Fibroblast of lung (primary cell): ENCODE measurements at regions not wholly inside any gene's neighbourhood (a gene's known extent, or its start where the extent isn't known, plus 50 kb on each side); places are given as distances from the start of the nearest gene placed in this dataset.

ENCODE experiments used
- DNase-seq, 2 donors: peaks; one replicate each; pipeline versions ENCODE4 v3.0.0 to v3.0.0-alpha.2; 2010; ENCODE audit warnings: low read depth in 2 of 2
- H2AFZ ChIP-seq: 2 replicates; pipeline ENCODE4 v1.5.1; 2012; ENCODE audit warnings: low read length, control low read depth, inconsistent platforms
- H3K27ac ChIP-seq: 2 replicates; pipeline ENCODE4 v1.5.1; 2011; ENCODE audit warnings: low read length, control low read depth; ENCODE audit not compliant: insufficient read depth
- H3K27me3 ChIP-seq: 2 replicates; pipeline ENCODE4 v1.5.1; 2011; ENCODE audit warnings: mild to moderate bottlenecking, low read length; ENCODE audit not compliant: control insufficient read depth, insufficient read depth
- H3K36me3 ChIP-seq: 2 replicates; pipeline ENCODE4 v1.5.1; 2011; ENCODE audit warnings: low read length; ENCODE audit not compliant: control insufficient read depth, insufficient read depth
- H3K4me1 ChIP-seq: 2 replicates; pipeline ENCODE4 v1.5.1; 2011; ENCODE audit warnings: low read length; ENCODE audit not compliant: control insufficient read depth, insufficient read depth; ENCODE audit errors: extremely low read depth
- H3K4me2 ChIP-seq: 2 replicates; pipeline ENCODE4 v1.5.1; 2011; ENCODE audit warnings: low read length, control low read depth; ENCODE audit not compliant: insufficient read depth; ENCODE audit errors: extremely low read depth
- H3K4me3 ChIP-seq, 4 experiments: fragments of 200-600 bp in 1 of 4; sonication (generic) in 1 of 4; replicated peaks in 1 of 4; 2 replicates each; pipeline ENCODE4 v1.5.1; 2011 to 2016; ENCODE audit warnings: low read length in 4 of 4, low read depth in 3 of 4, mild to moderate bottlenecking in 3 of 4, control low read depth in 2 of 4, inconsistent platforms in 1 of 4, mixed read lengths in 1 of 4; ENCODE audit not compliant: insufficient read depth in 1 of 4; ENCODE audit errors: control extremely low read depth in 1 of 4
- H3K79me2 ChIP-seq: 2 replicates; pipeline ENCODE4 v1.5.1; 2012; ENCODE audit warnings: mild to moderate bottlenecking, low read length, inconsistent platforms; ENCODE audit not compliant: control insufficient read depth, insufficient read depth
- H3K9ac ChIP-seq: 2 replicates; pipeline ENCODE4 v1.5.1; 2011; ENCODE audit warnings: mild to moderate bottlenecking, low read length, control low read depth; ENCODE audit not compliant: insufficient read depth
- H3K9me3 ChIP-seq: 2 replicates; pipeline ENCODE4 v1.5.1; 2012; ENCODE audit warnings: low read depth, low read length; ENCODE audit not compliant: control insufficient read depth, insufficient read depth
- H4K20me1 ChIP-seq: 2 replicates; pipeline ENCODE4 v1.5.1; 2011; ENCODE audit warnings: low read length; ENCODE audit not compliant: control insufficient read depth, insufficient read depth; ENCODE audit errors: extremely low read depth
- EZH2 ChIP-seq: IDR thresholded peaks from 2 replicates; pipeline ENCODE4 v1.5.1; 2012; ENCODE audit warnings: low read length, control low read depth, mild to moderate bottlenecking; ENCODE audit errors: missing control alignments
- TF ChIP-seq, protein P1 (sequence below), 2 donors: IDR thresholded peaks in 1 of 2; conservative IDR thresholded peaks in 1 of 2; 1 replicate in 1 of 2; 2 replicates in 1 of 2; pipeline ENCODE4 v1.5.1; 2011 to 2012; ENCODE audit warnings: low read length in 2 of 2, control low read depth in 1 of 2, inconsistent platforms in 1 of 2, low read depth in 1 of 2, mild to moderate bottlenecking in 1 of 2

DNA sequence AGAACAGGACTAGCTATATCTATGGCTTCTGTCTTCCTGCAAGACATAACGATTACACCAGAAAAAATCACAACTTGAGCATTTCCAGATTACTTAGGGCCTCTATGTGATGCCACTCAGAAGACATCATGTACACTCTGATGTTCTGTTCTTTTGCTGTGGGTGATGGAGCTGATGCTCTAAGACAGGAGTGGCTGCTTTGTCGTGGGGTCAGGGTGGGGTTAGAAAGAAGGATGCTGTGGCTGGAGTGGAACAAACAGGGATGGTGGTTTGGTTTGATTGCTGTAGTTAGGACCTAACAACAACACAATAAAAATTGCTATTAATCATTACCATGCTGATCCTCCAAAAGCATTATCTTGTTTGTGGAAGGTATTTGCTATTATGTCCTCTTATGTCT is 120.3 kb upstream of the ARHGAP20 start:
- Histone ChIP-seq H3K9me3 (no peaks in the 10 kb centered on the region), H3K9ac (no peak overlapping the region), H3K4me1 (peaks cover 5% of the 10 kb centered on the region), H3K36me3 (no peaks in the 10 kb centered on the region), H4K20me1 (no peaks in the 10 kb centered on the region), H3K4me3 (no peak overlapping the region), H3K4me2 (no peak overlapping the region), H2AFZ (peak overlapping the region; percentile 37), H3K79me2 (no peaks in the 10 kb centered on the region), H3K27me3 (no peaks in the 10 kb centered on the region), H3K27ac (peak overlapping the region; percentile 63)
- no peak for TF ChIP-seq EZH2
- TF ChIP-seq, protein P1, sequence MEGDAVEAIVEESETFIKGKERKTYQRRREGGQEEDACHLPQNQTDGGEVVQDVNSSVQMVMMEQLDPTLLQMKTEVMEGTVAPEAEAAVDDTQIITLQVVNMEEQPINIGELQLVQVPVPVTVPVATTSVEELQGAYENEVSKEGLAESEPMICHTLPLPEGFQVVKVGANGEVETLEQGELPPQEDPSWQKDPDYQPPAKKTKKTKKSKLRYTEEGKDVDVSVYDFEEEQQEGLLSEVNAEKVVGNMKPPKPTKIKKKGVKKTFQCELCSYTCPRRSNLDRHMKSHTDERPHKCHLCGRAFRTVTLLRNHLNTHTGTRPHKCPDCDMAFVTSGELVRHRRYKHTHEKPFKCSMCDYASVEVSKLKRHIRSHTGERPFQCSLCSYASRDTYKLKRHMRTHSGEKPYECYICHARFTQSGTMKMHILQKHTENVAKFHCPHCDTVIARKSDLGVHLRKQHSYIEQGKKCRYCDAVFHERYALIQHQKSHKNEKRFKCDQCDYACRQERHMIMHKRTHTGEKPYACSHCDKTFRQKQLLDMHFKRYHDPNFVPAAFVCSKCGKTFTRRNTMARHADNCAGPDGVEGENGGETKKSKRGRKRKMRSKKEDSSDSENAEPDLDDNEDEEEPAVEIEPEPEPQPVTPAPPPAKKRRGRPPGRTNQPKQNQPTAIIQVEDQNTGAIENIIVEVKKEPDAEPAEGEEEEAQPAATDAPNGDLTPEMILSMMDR (conservative IDR thresholded peaks at IDR 0.05 in 1 of 2, IDR thresholded peaks at IDR 0.05 in 1 of 2; ENCODE audit: low read depth in 1 of 2, low read length in 2 of 2) = no peak
- DNase-seq = no peak

DNA sequence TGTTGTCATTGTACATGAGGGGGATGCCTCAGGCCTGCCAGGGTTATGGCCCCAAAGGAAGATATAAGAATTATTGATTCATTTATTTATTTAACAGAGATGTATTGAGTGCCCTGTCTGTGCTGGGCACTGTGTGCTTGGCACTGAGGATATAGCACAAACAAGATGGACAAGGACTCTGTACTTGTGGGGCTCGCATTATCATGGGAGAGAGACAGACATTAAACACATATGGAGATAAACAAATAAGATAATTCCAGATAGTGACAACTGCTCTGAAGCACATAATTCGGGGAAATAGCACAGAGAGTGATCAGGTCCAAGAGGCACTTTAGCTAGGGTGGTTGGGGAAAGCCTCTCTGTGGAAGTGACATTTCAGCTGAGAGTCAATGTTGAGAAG is 119.8 kb upstream of the ARHGAP20 start:
- Histone ChIP-seq H3K36me3 (no peaks in the 10 kb centered on the region), H2AFZ (no peak overlapping the region), H4K20me1 (no peaks in the 10 kb centered on the region), H3K4me2 (no peak overlapping the region), H3K4me1 (peaks cover 5% of the 10 kb centered on the region), H3K27ac (peak overlapping the region; percentile 63), H3K79me2 (no peaks in the 10 kb centered on the region), H3K27me3 (no peaks in the 10 kb centered on the region), H3K9me3 (no peaks in the 10 kb centered on the region), H3K4me3 (no peak overlapping the region), H3K9ac (no peak overlapping the region)
- no peak for DNase-seq
- TF ChIP-seq, protein P1 (conservative IDR thresholded peaks at IDR 0.05 in 1 of 2, IDR thresholded peaks at IDR 0.05 in 1 of 2; ENCODE audit: low read depth in 1 of 2, low read length in 2 of 2) = no peak
- TF ChIP-seq EZH2 = no peak

DNA sequence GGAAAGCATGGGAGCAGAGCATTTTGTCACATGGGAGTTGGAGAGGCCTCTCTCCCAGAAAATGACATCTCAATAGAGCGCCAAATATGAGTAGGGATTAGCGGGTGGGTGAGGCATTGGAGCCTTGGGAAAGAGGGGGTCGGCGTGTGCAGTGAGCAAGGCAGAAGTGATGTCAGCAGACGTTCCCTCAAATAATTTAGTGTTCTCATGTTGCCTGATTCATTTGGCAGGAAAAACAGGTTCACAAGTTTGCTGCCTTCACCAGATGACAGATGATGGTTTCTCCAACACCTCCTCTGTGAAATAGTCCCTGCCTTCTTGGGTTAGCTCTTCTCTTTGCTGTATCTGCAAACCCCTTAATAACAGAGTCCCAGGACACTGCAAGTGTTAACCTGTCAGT is 118.5 kb upstream of the ARHGAP20 start:
- Histone ChIP-seq H3K4me2 (no peak overlapping the region), H3K27me3 (no peaks in the 10 kb centered on the region), H3K4me3 (no peak overlapping the region), H3K36me3 (no peaks in the 10 kb centered on the region), H3K9me3 (no peaks in the 10 kb centered on the region), H3K79me2 (no peaks in the 10 kb centered on the region), H3K9ac (no peak overlapping the region), H3K4me1 (peaks cover 5% of the 10 kb centered on the region), H3K27ac (no peak overlapping the region), H2AFZ (no peak overlapping the region), H4K20me1 (no peaks in the 10 kb centered on the region)
- TF ChIP-seq, protein P1 (conservative IDR thresholded peaks at IDR 0.05 in 1 of 2, IDR thresholded peaks at IDR 0.05 in 1 of 2; ENCODE audit: low read depth in 1 of 2, low read length in 2 of 2) = no peak
- TF ChIP-seq EZH2 = no peak
- peak; percentile 48 to 90 for DNase-seq
